C4-2B (cell line): ENCODE measurements at regions not wholly inside any gene's neighbourhood (a gene's known extent, or its start where the extent isn't known, plus 50 kb on each side); places are given as distances from the start of the nearest gene placed in this dataset.

ENCODE experiments used
- CTCF ChIP-seq: fragments of 450-650 bp; conservative IDR thresholded peaks from 2 replicates; pipeline ENCODE4 v1.5.1; 2017; ENCODE audit warnings: mild to moderate bottlenecking
- ZFX ChIP-seq: fragments of 450-650 bp; IDR thresholded peaks from 2 replicates; pipeline ENCODE4 v1.6.1; 2017

- TF ChIP-seq CTCF (no peak), ZFX (no peak)
Measured at GRCh38 chr4:83996254-83996653, 460.3 kb downstream of the GPAT3 start.
